Fibroblast of lung (primary cell): ENCODE measurements at regions not wholly inside any gene's neighbourhood (a gene's known extent, or its start where the extent isn't known, plus 50 kb on each side); places are given as distances from the start of the nearest gene placed in this dataset.

ENCODE experiments used
- CTCF ChIP-seq, 2 donors: IDR thresholded peaks in 1 of 2; conservative IDR thresholded peaks in 1 of 2; 1 replicate in 1 of 2; 2 replicates in 1 of 2; pipeline ENCODE4 v1.5.1; 2011 to 2012; ENCODE audit warnings: low read length in 2 of 2, control low read depth in 1 of 2, inconsistent platforms in 1 of 2, low read depth in 1 of 2, mild to moderate bottlenecking in 1 of 2
- EZH2 ChIP-seq: IDR thresholded peaks from 2 replicates; pipeline ENCODE4 v1.5.1; 2012; ENCODE audit warnings: low read length, control low read depth, mild to moderate bottlenecking; ENCODE audit errors: missing control alignments

GRCh38 chr5:129358069-129358468 lies 102.0 kb upstream of the ADAMTS19 start:
- TF ChIP-seq CTCF (conservative IDR thresholded peaks at IDR 0.05 in 1 of 2, IDR thresholded peaks at IDR 0.05 in 1 of 2; ENCODE audit: low read depth in 1 of 2, low read length in 2 of 2): no peak
- no peak for TF ChIP-seq EZH2
